DND-41 (cell line): ENCODE measurements at regions not wholly inside any gene's neighbourhood (a gene's known extent, or its start where the extent isn't known, plus 50 kb on each side); places are given as distances from the start of the nearest gene placed in this dataset.

Experiments used
- CTCF ChIP-seq: IDR thresholded peaks from 2 replicates; pipeline ENCODE4 v1.5.1; 2012; ENCODE audit warnings: borderline replicate concordance, low read length, moderate library complexity, mild to moderate bottlenecking; ENCODE audit not compliant: poor library complexity, severe bottlenecking; ENCODE audit errors: extremely low read depth
- EZH2 ChIP-seq: IDR thresholded peaks from 3 replicates; pipeline ENCODE4 v1.6.1; 2012; ENCODE audit warnings: borderline replicate concordance, low read depth, mild to moderate bottlenecking, moderate library complexity, low read length, inconsistent platforms; ENCODE audit not compliant: severe bottlenecking

GRCh38 chr16:79800016-79800608 lies 199.6 kb upstream of the MAF start:
- no peak for TF ChIP-seq CTCF
- TF ChIP-seq EZH2: no peak
